ENCODE measurements at regions not wholly inside any gene's neighbourhood (a gene's known extent, or its start where the extent isn't known, plus 50 kb on each side); places are given as distances from the start of the nearest gene placed in this dataset.
"Not testable (repeated sequence)": the region's sequence is repeated elsewhere in the genome, so short reads cannot be mapped to it uniquely, and the experiment has no call there.

GRCh38 chr1:90864681-90865080, 147.6 kb upstream of the BARHL2 start:
- Histone ChIP-seq H3K36me3 (no peaks in the 10 kb centered on the region), H3K4me1 (no peaks in the 10 kb centered on the region), H3K27me3 (no peaks in the 10 kb centered on the region), H3K4me3 (no peak overlapping the region), H3K27ac (no peak overlapping the region), H3K9me3 (no peaks in the 10 kb centered on the region)
- TF ChIP-seq CTCF (IDR thresholded peaks at IDR 0.05), result no peak
- intact Hi-C loops (cut with DNase I), result no loop called here
- no peak for DNase-seq (ENCODE audit: low spot score in 2 of 2)

- no peaks in the 10 kb centered on the region for H3K36me3 ChIP-seq
- DNase-seq (ENCODE audit: low spot score in 2 of 2), result no peak
Observed at GRCh38 chr1:90862782-90863181, 145.7 kb upstream of the BARHL2 start.

GRCh38 chr1:90861421-90861820, 144.3 kb upstream of the BARHL2 start:
- H3K36me3 ChIP-seq; H3K9me3 ChIP-seq; DNase-seq (ENCODE audit: low spot score in 2 of 2); H3K4me1 ChIP-seq; intact Hi-C loops (cut with DNase I); H3K27ac ChIP-seq; H3K4me3 ChIP-seq; H3K27me3 ChIP-seq: not testable (repeated sequence)

More at GRCh38 chr1:90862782-90863181, 145.7 kb upstream of the BARHL2 start:
- Histone ChIP-seq H3K27ac (no peak overlapping the region), H3K4me3 (no peak overlapping the region), H3K27me3 (no peaks in the 10 kb centered on the region), H3K9me3 (no peaks in the 10 kb centered on the region), H3K4me1 (no peaks in the 10 kb centered on the region)
- TF ChIP-seq CTCF (IDR thresholded peaks at IDR 0.05), result no peak
- intact Hi-C loops (cut with DNase I), result no loop called here

GRCh38 chr1:90856463-90857007, 139.4 kb upstream of the BARHL2 start:
- Histone ChIP-seq H3K27ac (no peak overlapping the region), H3K27me3 (no peaks in the 10 kb centered on the region), H3K4me1 (peaks cover 0 to 2% of the 10 kb centered on the region in 2 donors), H3K4me3 (no peak overlapping the region), H3K9me3 (no peaks in the 10 kb centered on the region), H3K36me3 (no peaks in the 10 kb centered on the region)
- TF ChIP-seq CTCF (IDR thresholded peaks at IDR 0.05), result no peak
- no peak for DNase-seq (ENCODE audit: low spot score in 2 of 2)
- intact Hi-C loops (cut with DNase I), result no loop called here

GRCh38 chr1:90854397-90854924, 137.4 kb upstream of the BARHL2 start:
- intact Hi-C loops (cut with DNase I), result loop anchor here (5.0 kb wide), 1 partner anchor 137 kb away; the partner anchor contains the start of gene BARHL2
- Histone ChIP-seq H3K27ac (no peak overlapping the region), H3K4me3 (no peak overlapping the region), H3K4me1 (peaks cover 2% of the 10 kb centered on the region in 2 donors), H3K9me3 (no peaks in the 10 kb centered on the region), H3K27me3 (no peaks in the 10 kb centered on the region), H3K36me3 (no peaks in the 10 kb centered on the region)
- DNase-seq (ENCODE audit: low spot score in 2 of 2), result no peak
- no peak for TF ChIP-seq CTCF (IDR thresholded peaks at IDR 0.05)

- no peaks in the 10 kb centered on the region for H3K9me3 ChIP-seq
- H3K27me3 ChIP-seq, result no peaks in the 10 kb centered on the region
- H3K27ac ChIP-seq, result no peak overlapping the region
- peaks cover 2% of the 10 kb centered on the region in 2 donors for H3K4me1 ChIP-seq
- intact Hi-C loops (cut with DNase I), result loop anchor here (2.0 to 5.0 kb wide), 2 partner anchors 134 to 171 kb away; partner anchors contain the start of genes BARHL2 and ZNF644
- H3K4me3 ChIP-seq, result peak overlapping the region; percentile 87 to 96
- no peaks in the 10 kb centered on the region for H3K36me3 ChIP-seq
- DNase-seq (ENCODE audit: low spot score in 2 of 2), result no peak
- no peak for TF ChIP-seq CTCF (IDR thresholded peaks at IDR 0.05)
Observed at GRCh38 chr1:90851711-90852050, 134.6 kb upstream of the BARHL2 start.
